Endothelial cell of umbilical vein (primary cell): ENCODE measurements at regions not wholly inside any gene's neighbourhood (a gene's known extent, or its start where the extent isn't known, plus 50 kb on each side); places are given as distances from the start of the nearest gene placed in this dataset.

Experiments used
- BruUV-seq: library from RNA; stranded (reverse); fragments of 400-500 nt; replicated peaks from 2 replicates; lab custom pipeline; 2021; lab: Mats Ljungman, UMichigan
- CTCF ChIA-PET: fragments of 300-600, 350-600 bp; sonication (Branson Sonifier 250); formaldehyde crosslinking; loops from one replicate; lab custom pipeline; 2021; ENCODE audit warnings: antibody characterized with exemption, inconsistent platforms; lab: Charles Lee
- POLR2A ChIA-PET: fragments of 300-600, 350-600 bp; sonication (Branson Sonifier 250); formaldehyde crosslinking; loops from one replicate; lab custom pipeline; 2021; ENCODE audit warnings: antibody characterized with exemption, inconsistent platforms; lab: Charles Lee
- DNase-seq: peaks from one replicate; pipeline ENCODE4 v3.0.0-alpha.2; 2011; ENCODE audit warnings: low read depth, low spot score
- FAIRE-seq: peaks from 2 replicates; lab custom pipeline; 2011; peaks lifted over from hg19 to GRCh38; lab: Jason Lieb, UNC
- H2AFZ ChIP-seq: 2 replicates; pipeline ENCODE4 v1.6.0; 2012; ENCODE audit warnings: low read depth, low read length, control low read depth, inconsistent platforms
- H3K27ac ChIP-seq: 2 replicates; pipeline ENCODE4 v1.5.1; 2011; ENCODE audit warnings: low read depth, mild to moderate bottlenecking, control low read depth, low read length, moderate library complexity; ENCODE audit not compliant: insufficient read depth
- H3K27me3 ChIP-seq, 2 experiments: 2 replicates each; pipeline versions ENCODE4 v1.6.0 to v1.6.1; 2011; ENCODE audit warnings: low read length in 2 of 2, mixed read lengths in 1 of 2; ENCODE audit not compliant: control insufficient read depth in 2 of 2, insufficient read depth in 2 of 2
- H3K36me3 ChIP-seq, 2 experiments: 2 replicates in 1 of 2; 3 replicates in 1 of 2; pipeline ENCODE4 v1.5.1; 2011; ENCODE audit warnings: low read length in 2 of 2, mild to moderate bottlenecking in 1 of 2, moderate library complexity in 1 of 2; ENCODE audit not compliant: control insufficient read depth in 2 of 2, insufficient read depth in 2 of 2; ENCODE audit errors: extremely low read depth in 1 of 2
- H3K4me1 ChIP-seq: 3 replicates; pipeline ENCODE4 v1.5.1; 2011; ENCODE audit warnings: mild to moderate bottlenecking, low read length; ENCODE audit not compliant: control insufficient read depth, insufficient read depth; ENCODE audit errors: extremely low read depth
- H3K4me2 ChIP-seq: 2 replicates; pipeline ENCODE4 v1.6.1; 2011; ENCODE audit warnings: low read length, control low read depth, mixed read lengths; ENCODE audit not compliant: insufficient read depth
- H3K4me3 ChIP-seq, 3 experiments: fragments of 200-600 bp in 1 of 3; sonication (generic), shearing (Covaris generic) in 1 of 3; replicated peaks in 1 of 3; 2 replicates each; pipeline ENCODE4 v1.5.1; 2011 to 2016; ENCODE audit warnings: control low read depth in 3 of 3, low read length in 3 of 3, mild to moderate bottlenecking in 2 of 3, inconsistent platforms in 1 of 3, low read depth in 1 of 3, moderate library complexity in 1 of 3; ENCODE audit not compliant: insufficient read depth in 1 of 3
- H3K79me2 ChIP-seq: 2 replicates; pipeline ENCODE4 v1.6.0; 2012; ENCODE audit warnings: low read length, inconsistent platforms; ENCODE audit not compliant: control insufficient read depth, insufficient read depth
- H3K9ac ChIP-seq: replicated peaks from 2 replicates; pipeline ENCODE3; 2011; ENCODE audit warnings: low read length, control low read depth; ENCODE audit not compliant: insufficient read depth; ENCODE audit errors: extremely low read depth
- H3K9me1 ChIP-seq: replicated peaks from 3 replicates; pipeline ENCODE4 v1.6.0; 2011; ENCODE audit warnings: mild to moderate bottlenecking, low read length; ENCODE audit not compliant: control insufficient read depth, insufficient read depth; ENCODE audit errors: extremely low read depth
- H3K9me3 ChIP-seq: replicated peaks from 2 replicates; pipeline ENCODE4 v1.5.1; 2012; ENCODE audit warnings: low read length, inconsistent platforms; ENCODE audit not compliant: control insufficient read depth, insufficient read depth
- H4K20me1 ChIP-seq: replicated peaks from 2 replicates; pipeline ENCODE3; 2011; ENCODE audit warnings: mild to moderate bottlenecking, low read length; ENCODE audit not compliant: control insufficient read depth, insufficient read depth; ENCODE audit errors: extremely low read depth
- CTCF ChIP-seq, 2 donors: IDR thresholded peaks; 1 replicate in 1 of 2; 2 replicates in 1 of 2; pipeline ENCODE4 v1.5.1; 2011; ENCODE audit warnings: low read length in 2 of 2, mild to moderate bottlenecking in 2 of 2, moderate library complexity in 2 of 2, control low read depth in 1 of 2, inconsistent platforms in 1 of 2, low read depth in 1 of 2; ENCODE audit not compliant: insufficient read depth in 1 of 2; ENCODE audit errors: extremely low read depth in 1 of 2
- EZH2 ChIP-seq: IDR thresholded peaks from 2 replicates; pipeline ENCODE4 v1.6.1; 2012; ENCODE audit warnings: borderline replicate concordance, low read depth, mild to moderate bottlenecking, moderate library complexity, low read length, inconsistent platforms; ENCODE audit not compliant: severe bottlenecking
- FOS ChIP-seq: IDR thresholded peaks from 2 replicates; pipeline ENCODE4 v1.6.1; 2011; ENCODE audit warnings: mild to moderate bottlenecking, low read length, moderate library complexity, borderline replicate concordance; ENCODE audit not compliant: insufficient read depth
- GATA2 ChIP-seq: IDR thresholded peaks from 2 replicates; pipeline ENCODE4 v1.7.0; 2011; ENCODE audit warnings: low read depth, mild to moderate bottlenecking, moderate library complexity, mixed read lengths, low read length; ENCODE audit not compliant: insufficient read length, insufficient read depth
- JUN ChIP-seq: IDR thresholded peaks from 2 replicates; pipeline ENCODE4 v1.6.1; 2011; ENCODE audit warnings: borderline replicate concordance, low read depth; ENCODE audit not compliant: insufficient read length, insufficient read depth
- POLR2A ChIP-seq: IDR thresholded peaks from 2 replicates; pipeline ENCODE4 v1.6.1; 2012; ENCODE audit warnings: low read depth, mild to moderate bottlenecking, control low read depth, low read length
- POLR2AphosphoS5 ChIP-seq: IDR thresholded peaks from 2 replicates; pipeline ENCODE4 v1.6.1; 2012; ENCODE audit warnings: low read depth, mild to moderate bottlenecking, control low read depth, low read length, moderate library complexity; ENCODE audit not compliant: insufficient read depth
- dilution Hi-C: fragments of 300-500 bp; cut with MboI; formaldehyde crosslinking; loops from one replicate; pipeline ENCODE4 v1.15.0; 2019; ENCODE audit warnings: low sequenced_read_pairs; ENCODE audit not compliant: extremely low pct_ligation_motif_present
- intact Hi-C: fragments of 100-400 bp; cut with micrococcal nuclease; formaldehyde crosslinking; loops from one replicate; pipeline ENCODE4 v1.10.0; 2022

GRCh38 chr3:117748131-117748530, 1038.6 kb downstream of the TUSC7 start:
- Histone ChIP-seq H3K9ac (no peak overlapping the region), H4K20me1 (no peaks in the 10 kb centered on the region), H3K27me3 (no peaks in the 10 kb centered on the region), H3K9me1 (no peaks in the 10 kb centered on the region), H3K9me3 (no peaks in the 10 kb centered on the region), H3K4me3 (no peak overlapping the region), H3K79me2 (no peaks in the 10 kb centered on the region), H3K27ac (no peak overlapping the region), H3K4me2 (no peak overlapping the region), H3K36me3 (no peaks in the 10 kb centered on the region), H2AFZ (no peak overlapping the region), H3K4me1 (no peaks in the 10 kb centered on the region)
- BruUV-seq: no TSS peak
- no peak for TF ChIP-seq JUN
- TF ChIP-seq FOS: no peak
- TF ChIP-seq GATA2: no peak
- no peak for TF ChIP-seq EZH2
- TF ChIP-seq POLR2A: no peak
- TF ChIP-seq CTCF (IDR thresholded peaks at IDR 0.05; ENCODE audit: extremely low read depth in 1 of 2, insufficient read depth in 1 of 2, low read depth in 1 of 2, low read length in 2 of 2): no peak
- TF ChIP-seq POLR2AphosphoS5: no peak
- intact Hi-C loops: no loop called here
- no peak for FAIRE-seq
- dilution Hi-C loops: no loop called here
- CTCF ChIA-PET: no interaction called here
- no peak for DNase-seq
- POLR2A ChIA-PET: no interaction called here
